Lower lobe of right lung (tissue), 2 donors: ENCODE measurements at regions not wholly inside any gene's neighbourhood (a gene's known extent, or its start where the extent isn't known, plus 50 kb on each side); places are given as distances from the start of the nearest gene placed in this dataset.

Experiments
- ATAC-seq, 2 donors: fragments of 200-7000 bp; cut with Tn5 transposase; one replicate each; pipeline ENCODE4 v1.9.1; 2020 to 2022; ENCODE audit warnings: mild to moderate bottlenecking in 2 of 2, moderate library complexity in 2 of 2
- DNase-seq: peaks from one replicate; pipeline ENCODE4 v3.0.0-alpha.2; 2020
- H3K27ac ChIP-seq: fragments of 200-600 bp; one replicate; pipeline ENCODE4 v1.8.0; 2022
- H3K27me3 ChIP-seq: fragments of 200-600 bp; one replicate; pipeline ENCODE4 v1.8.0; 2022; ENCODE audit warnings: low read depth
- H3K36me3 ChIP-seq: fragments of 200-600 bp; one replicate; pipeline ENCODE4 v1.8.0; 2022; ENCODE audit warnings: mild to moderate bottlenecking
- H3K4me1 ChIP-seq: fragments of 200-600 bp; one replicate; pipeline ENCODE4 v1.8.0; 2022
- H3K4me3 ChIP-seq: fragments of 200-600 bp; one replicate; pipeline ENCODE4 v1.8.0; 2022; ENCODE audit warnings: mild to moderate bottlenecking
- H3K9me3 ChIP-seq: fragments of 200-600 bp; one replicate; pipeline ENCODE4 v1.8.0; 2022
- CTCF ChIP-seq: fragments of 200-600 bp; IDR thresholded peaks from one replicate; pipeline ENCODE4 v1.8.0; 2022; ENCODE audit warnings: antibody characterized with exemption, mild to moderate bottlenecking
- intact Hi-C: fragments of 100-400 bp; cut with DNase I; formaldehyde crosslinking; loops from one replicate; pipeline ENCODE4 v1.11.0; 2022
- donor health status: DM: no; HTN: yes; CAD: no; lungs with severe emphysema.

- H3K27ac ChIP-seq, result no peak overlapping the region
- TF ChIP-seq CTCF, result no peak
- intact Hi-C loops, result no loop called here
- H3K27me3 ChIP-seq, result peaks cover 22% of the 10 kb centered on the region
- DNase-seq, result no peak
- ATAC-seq, result no peak
- H3K4me1 ChIP-seq, result no peaks in the 10 kb centered on the region
- H3K36me3 ChIP-seq, result no peaks in the 10 kb centered on the region
- no peak overlapping the region for H3K4me3 ChIP-seq
- H3K9me3 ChIP-seq, result no peaks in the 10 kb centered on the region
Measured at GRCh38 chr22:27270818-27271510, 530.6 kb downstream of the MN1 start.

- DNase-seq, result no peak
- H3K36me3 ChIP-seq, result no peaks in the 10 kb centered on the region
- ATAC-seq, result no peak
- intact Hi-C loops, result no loop called here
- H3K4me3 ChIP-seq, result no peak overlapping the region
- no peak for TF ChIP-seq CTCF
- H3K4me1 ChIP-seq, result no peaks in the 10 kb centered on the region
- peaks cover 22% of the 10 kb centered on the region for H3K27me3 ChIP-seq
- H3K27ac ChIP-seq, result no peak overlapping the region
- H3K9me3 ChIP-seq, result peaks cover 4% of the 10 kb centered on the region
Measured at GRCh38 chr22:27273436-27273835, 528.1 kb downstream of the MN1 start.

DNA sequence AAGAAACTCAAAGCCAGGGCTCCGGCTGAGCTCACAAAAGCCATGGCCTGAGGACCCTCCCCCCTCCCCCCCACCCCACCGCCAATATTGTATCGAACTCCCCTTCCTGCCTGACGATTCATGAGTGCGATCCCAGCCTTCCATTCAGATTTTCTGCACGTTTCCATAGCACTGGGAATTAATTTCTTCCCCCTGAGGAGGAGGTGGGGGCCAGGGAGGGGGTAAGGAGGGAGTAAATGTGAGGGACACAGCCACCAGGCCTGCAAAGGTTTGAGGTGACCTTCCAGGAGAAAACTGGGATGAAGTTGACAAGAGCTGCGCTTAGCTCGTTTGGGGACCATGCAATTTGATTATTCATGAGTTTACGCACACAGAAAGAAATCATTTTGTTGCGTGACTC, 527.7 kb downstream of the MN1 start:
- no peak for ATAC-seq
- intact Hi-C loops, result no loop called here

DNA sequence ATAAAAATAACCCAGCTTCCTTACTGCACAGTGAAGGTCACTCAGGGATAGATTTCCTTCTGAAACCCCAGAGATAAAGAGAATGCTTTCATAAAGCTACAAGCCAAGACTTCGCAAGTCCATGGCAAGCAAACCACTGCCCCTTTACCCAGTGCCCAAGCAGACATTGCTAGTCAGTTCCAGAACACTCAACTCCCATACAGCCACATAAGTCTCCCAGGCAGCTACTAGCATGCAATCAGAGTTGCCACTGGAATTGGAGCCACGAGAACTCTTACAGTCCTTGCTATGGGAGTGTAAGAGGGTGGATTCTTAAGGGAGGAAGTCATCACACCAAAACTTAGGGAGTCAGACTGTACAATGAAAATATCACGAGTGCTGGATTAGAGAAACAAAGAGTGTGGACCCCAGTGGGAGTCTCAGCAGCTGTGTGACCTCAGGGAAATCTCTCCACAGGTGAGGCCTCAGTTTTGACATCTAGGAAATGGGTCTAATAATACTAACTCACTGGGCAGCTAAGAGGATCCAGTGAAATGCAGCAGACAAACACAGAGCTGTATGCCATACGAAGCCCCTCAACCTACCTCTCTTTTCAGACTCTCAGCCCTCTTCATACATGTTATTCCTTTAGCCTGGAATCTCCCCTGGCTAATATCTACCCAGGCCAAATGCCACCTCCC, 526.6 kb downstream of the MN1 start:
- intact Hi-C loops, result no loop called here
- no peak overlapping the region for H3K4me3 ChIP-seq
- peaks cover 4% of the 10 kb centered on the region for H3K9me3 ChIP-seq
- no peaks in the 10 kb centered on the region for H3K4me1 ChIP-seq
- DNase-seq (no peak), ATAC-seq (no peak)
- no peaks in the 10 kb centered on the region for H3K36me3 ChIP-seq
- no peak overlapping the region for H3K27ac ChIP-seq
- TF ChIP-seq CTCF, result no peak
- H3K27me3 ChIP-seq, result peaks cover 22% of the 10 kb centered on the region

More for the DNA sequence above, 527.7 kb downstream of the MN1 start:
- TF ChIP-seq CTCF, result no peak
- no peak for DNase-seq
- peaks cover 22% of the 10 kb centered on the region for H3K27me3 ChIP-seq
- H3K9me3 ChIP-seq, result peaks cover 4% of the 10 kb centered on the region
- H3K4me1 ChIP-seq, result no peaks in the 10 kb centered on the region
- H3K36me3 ChIP-seq, result no peaks in the 10 kb centered on the region
- no peak overlapping the region for H3K4me3 ChIP-seq
- no peak overlapping the region for H3K27ac ChIP-seq

GRCh38 chr22:27278946-27279345, 522.6 kb downstream of the MN1 start:
- no peak for TF ChIP-seq CTCF
- intact Hi-C loops, result no loop called here
- no peak overlapping the region for H3K27ac ChIP-seq
- peaks cover 4% of the 10 kb centered on the region for H3K9me3 ChIP-seq
- ATAC-seq (no peak), DNase-seq (no peak)
- no peaks in the 10 kb centered on the region for H3K4me1 ChIP-seq
- no peaks in the 10 kb centered on the region for H3K36me3 ChIP-seq
- H3K27me3 ChIP-seq, result no peaks in the 10 kb centered on the region
- no peak overlapping the region for H3K4me3 ChIP-seq
